ENCODE measurements at regions not wholly inside any gene's neighbourhood (a gene's known extent, or its start where the extent isn't known, plus 50 kb on each side); places are given as distances from the start of the nearest gene placed in this dataset.
A peak's percentile ranks its signal among the peaks of the same experiment; 100 is the strongest.

- H3K27me3 ChIP-seq (ENCODE audit: insufficient read depth, poor library complexity, severe bottlenecking): no peaks in the 10 kb centered on the region
- no peak overlapping the region for H3K27ac ChIP-seq (replicated peaks)
- DNase-seq (ENCODE audit: low read depth in 1 of 2, low spot score in 1 of 2): no peak
- no peak overlapping the region for H3K4me3 ChIP-seq (replicated peaks; ENCODE audit: insufficient read depth, low read length)
- no peak for TF ChIP-seq POLR2AphosphoS5 (IDR thresholded peaks at IDR 0.05; ENCODE audit: low read depth)
- TF ChIP-seq CTCF (IDR thresholded peaks at IDR 0.05; ENCODE audit: insufficient read depth, low read length): no peak
- no peak for TF ChIP-seq SPI1 (IDR thresholded peaks at IDR 0.05; ENCODE audit: borderline replicate concordance, low read depth)
- no peak for TF ChIP-seq REST (IDR thresholded peaks at IDR 0.05; ENCODE audit: insufficient replicate concordance, low read depth)
- TF ChIP-seq GABPA (IDR thresholded peaks at IDR 0.05; ENCODE audit: low read depth): no peak
These were observed 291.9 kb upstream of the VCX3A start for GRCh38 chrX:6826856-6827255.

- TF ChIP-seq POLR2AphosphoS5 (IDR thresholded peaks at IDR 0.05; ENCODE audit: low read depth): no peak
- no peak for TF ChIP-seq SPI1 (IDR thresholded peaks at IDR 0.05; ENCODE audit: borderline replicate concordance, low read depth)
- TF ChIP-seq REST (IDR thresholded peaks at IDR 0.05; ENCODE audit: insufficient replicate concordance, low read depth): no peak
- no peak for TF ChIP-seq GABPA (IDR thresholded peaks at IDR 0.05; ENCODE audit: low read depth)
- TF ChIP-seq CTCF (IDR thresholded peaks at IDR 0.05; ENCODE audit: insufficient read depth, low read length): no peak
- DNase-seq (ENCODE audit: low read depth in 1 of 2, low spot score in 1 of 2): no peak
- Histone ChIP-seq H3K4me3 (replicated peaks; ENCODE audit: insufficient read depth, low read length) (no peak overlapping the region), H3K27me3 (ENCODE audit: insufficient read depth, poor library complexity, severe bottlenecking) (no peaks in the 10 kb centered on the region), H3K27ac (replicated peaks) (no peak overlapping the region)
These were observed 286.8 kb upstream of the VCX3A start for GRCh38 chrX:6821730-6822129.

- Histone ChIP-seq H3K27ac (replicated peaks) (no peak overlapping the region), H3K4me3 (replicated peaks; ENCODE audit: insufficient read depth, low read length) (no peak overlapping the region), H3K27me3 (ENCODE audit: insufficient read depth, poor library complexity, severe bottlenecking) (no peaks in the 10 kb centered on the region)
- DNase-seq (ENCODE audit: low read depth in 1 of 2, low spot score in 1 of 2): no peak
- peak; percentile 91 for TF ChIP-seq REST (IDR thresholded peaks at IDR 0.05; ENCODE audit: insufficient replicate concordance, low read depth)
- no peak for TF ChIP-seq CTCF (IDR thresholded peaks at IDR 0.05; ENCODE audit: insufficient read depth, low read length)
- TF ChIP-seq SPI1 (IDR thresholded peaks at IDR 0.05; ENCODE audit: borderline replicate concordance, low read depth): peak; percentile 31; the same call in 1 of the 2 replicates
- no peak for TF ChIP-seq POLR2AphosphoS5 (IDR thresholded peaks at IDR 0.05; ENCODE audit: low read depth)
- TF ChIP-seq GABPA (IDR thresholded peaks at IDR 0.05; ENCODE audit: low read depth): no peak
These were observed 279.0 kb upstream of the VCX3A start for GRCh38 chrX:6813836-6814370.
